Fibroblast of lung (primary cell): ENCODE measurements at regions not wholly inside any gene's neighbourhood (a gene's known extent, or its start where the extent isn't known, plus 50 kb on each side); places are given as distances from the start of the nearest gene placed in this dataset.

Source experiments
- DNase-seq, 2 donors: peaks; one replicate each; pipeline versions ENCODE4 v3.0.0 to v3.0.0-alpha.2; 2010; ENCODE audit warnings: low read depth in 2 of 2
- H2AFZ ChIP-seq: 2 replicates; pipeline ENCODE4 v1.5.1; 2012; ENCODE audit warnings: low read length, control low read depth, inconsistent platforms
- H3K27ac ChIP-seq: 2 replicates; pipeline ENCODE4 v1.5.1; 2011; ENCODE audit warnings: low read length, control low read depth; ENCODE audit not compliant: insufficient read depth
- H3K27me3 ChIP-seq: 2 replicates; pipeline ENCODE4 v1.5.1; 2011; ENCODE audit warnings: mild to moderate bottlenecking, low read length; ENCODE audit not compliant: control insufficient read depth, insufficient read depth
- H3K36me3 ChIP-seq: 2 replicates; pipeline ENCODE4 v1.5.1; 2011; ENCODE audit warnings: low read length; ENCODE audit not compliant: control insufficient read depth, insufficient read depth
- H3K4me1 ChIP-seq: 2 replicates; pipeline ENCODE4 v1.5.1; 2011; ENCODE audit warnings: low read length; ENCODE audit not compliant: control insufficient read depth, insufficient read depth; ENCODE audit errors: extremely low read depth
- H3K4me2 ChIP-seq: 2 replicates; pipeline ENCODE4 v1.5.1; 2011; ENCODE audit warnings: low read length, control low read depth; ENCODE audit not compliant: insufficient read depth; ENCODE audit errors: extremely low read depth
- H3K4me3 ChIP-seq, 4 experiments: fragments of 200-600 bp in 1 of 4; sonication (generic) in 1 of 4; replicated peaks in 1 of 4; 2 replicates each; pipeline ENCODE4 v1.5.1; 2011 to 2016; ENCODE audit warnings: low read length in 4 of 4, low read depth in 3 of 4, mild to moderate bottlenecking in 3 of 4, control low read depth in 2 of 4, inconsistent platforms in 1 of 4, mixed read lengths in 1 of 4; ENCODE audit not compliant: insufficient read depth in 1 of 4; ENCODE audit errors: control extremely low read depth in 1 of 4
- H3K79me2 ChIP-seq: 2 replicates; pipeline ENCODE4 v1.5.1; 2012; ENCODE audit warnings: mild to moderate bottlenecking, low read length, inconsistent platforms; ENCODE audit not compliant: control insufficient read depth, insufficient read depth
- H3K9ac ChIP-seq: 2 replicates; pipeline ENCODE4 v1.5.1; 2011; ENCODE audit warnings: mild to moderate bottlenecking, low read length, control low read depth; ENCODE audit not compliant: insufficient read depth
- H3K9me3 ChIP-seq: 2 replicates; pipeline ENCODE4 v1.5.1; 2012; ENCODE audit warnings: low read depth, low read length; ENCODE audit not compliant: control insufficient read depth, insufficient read depth
- H4K20me1 ChIP-seq: 2 replicates; pipeline ENCODE4 v1.5.1; 2011; ENCODE audit warnings: low read length; ENCODE audit not compliant: control insufficient read depth, insufficient read depth; ENCODE audit errors: extremely low read depth
- CTCF ChIP-seq, 2 donors: IDR thresholded peaks in 1 of 2; conservative IDR thresholded peaks in 1 of 2; 1 replicate in 1 of 2; 2 replicates in 1 of 2; pipeline ENCODE4 v1.5.1; 2011 to 2012; ENCODE audit warnings: low read length in 2 of 2, control low read depth in 1 of 2, inconsistent platforms in 1 of 2, low read depth in 1 of 2, mild to moderate bottlenecking in 1 of 2
- EZH2 ChIP-seq: IDR thresholded peaks from 2 replicates; pipeline ENCODE4 v1.5.1; 2012; ENCODE audit warnings: low read length, control low read depth, mild to moderate bottlenecking; ENCODE audit errors: missing control alignments

- H3K4me2 ChIP-seq, result no peak overlapping the region
- no peak overlapping the region for H3K27ac ChIP-seq
- no peaks in the 10 kb centered on the region for H3K79me2 ChIP-seq
- H2AFZ ChIP-seq, result no peak overlapping the region
- no peaks in the 10 kb centered on the region for H4K20me1 ChIP-seq
- no peaks in the 10 kb centered on the region for H3K27me3 ChIP-seq
- no peak for DNase-seq
- H3K4me1 ChIP-seq, result no peaks in the 10 kb centered on the region
- no peaks in the 10 kb centered on the region for H3K36me3 ChIP-seq
- H3K9ac ChIP-seq, result no peak overlapping the region
- no peaks in the 10 kb centered on the region for H3K9me3 ChIP-seq
- no peak overlapping the region for H3K4me3 ChIP-seq
- no peak for TF ChIP-seq EZH2
These were observed 1179.9 kb downstream of the ZPLD1 start for GRCh38 chr3:103614719-103615118.

GRCh38 chr3:103617961-103618360, 1183.1 kb downstream of the ZPLD1 start:
- H3K4me1 ChIP-seq, result no peaks in the 10 kb centered on the region

GRCh38 chr3:103624271-103624670, 1189.5 kb downstream of the ZPLD1 start:
- TF ChIP-seq CTCF (conservative IDR thresholded peaks at IDR 0.05 in 1 of 2, IDR thresholded peaks at IDR 0.05 in 1 of 2; ENCODE audit: low read depth in 1 of 2, low read length in 2 of 2) (no peak), EZH2 (no peak)
- no peaks in the 10 kb centered on the region for H3K36me3 ChIP-seq
- H3K4me1 ChIP-seq, result no peaks in the 10 kb centered on the region
- no peak for DNase-seq
- no peaks in the 10 kb centered on the region for H3K9me3 ChIP-seq
- no peaks in the 10 kb centered on the region for H3K79me2 ChIP-seq
- no peak overlapping the region for H3K4me3 ChIP-seq
- H3K27me3 ChIP-seq, result no peaks in the 10 kb centered on the region
- no peaks in the 10 kb centered on the region for H4K20me1 ChIP-seq
- H3K27ac ChIP-seq, result no peak overlapping the region
- no peak overlapping the region for H3K9ac ChIP-seq
- H2AFZ ChIP-seq, result no peak overlapping the region
- no peak overlapping the region for H3K4me2 ChIP-seq

More at GRCh38 chr3:103617961-103618360, 1183.1 kb downstream of the ZPLD1 start:
- Histone ChIP-seq H2AFZ (no peak overlapping the region), H3K27me3 (no peaks in the 10 kb centered on the region), H3K27ac (no peak overlapping the region), H3K4me2 (no peak overlapping the region), H3K4me3 (no peak overlapping the region), H4K20me1 (no peaks in the 10 kb centered on the region), H3K9ac (no peak overlapping the region), H3K9me3 (no peaks in the 10 kb centered on the region), H3K79me2 (no peaks in the 10 kb centered on the region), H3K36me3 (no peaks in the 10 kb centered on the region)
- no peak for TF ChIP-seq CTCF (conservative IDR thresholded peaks at IDR 0.05 in 1 of 2, IDR thresholded peaks at IDR 0.05 in 1 of 2; ENCODE audit: low read depth in 1 of 2, low read length in 2 of 2)
- TF ChIP-seq EZH2, result no peak
- DNase-seq, result no peak

DNA sequence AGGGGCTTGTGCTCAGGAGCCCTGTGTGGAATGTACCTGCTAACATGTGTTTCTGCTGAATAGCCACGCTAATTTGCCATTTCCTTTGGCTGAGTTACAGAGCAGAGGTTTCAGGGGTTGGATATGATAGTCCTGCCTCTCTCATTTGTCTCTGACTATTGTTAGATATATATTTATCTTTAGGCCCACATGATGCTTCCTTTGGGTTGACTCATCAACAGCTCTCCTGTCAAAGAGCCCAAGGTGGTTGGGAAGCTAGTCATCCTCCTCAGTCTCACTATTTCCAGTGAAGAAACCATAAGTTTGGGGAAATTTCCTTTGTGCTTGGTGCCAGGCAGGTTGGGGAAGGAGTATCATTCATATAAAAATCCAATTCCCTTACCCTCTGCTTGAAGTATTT, 1194.6 kb downstream of the ZPLD1 start:
- H3K27me3 ChIP-seq, result no peaks in the 10 kb centered on the region
- H3K79me2 ChIP-seq, result no peaks in the 10 kb centered on the region
- H3K4me1 ChIP-seq, result no peaks in the 10 kb centered on the region
- H2AFZ ChIP-seq, result no peak overlapping the region
- peak in 1 of 2 donors; percentile 13 for DNase-seq
- H3K4me3 ChIP-seq, result no peak overlapping the region
- no peaks in the 10 kb centered on the region for H4K20me1 ChIP-seq
- no peaks in the 10 kb centered on the region for H3K36me3 ChIP-seq
- H3K9me3 ChIP-seq, result no peaks in the 10 kb centered on the region
- no peak overlapping the region for H3K9ac ChIP-seq
- H3K4me2 ChIP-seq, result no peak overlapping the region
- TF ChIP-seq EZH2 (no peak), CTCF (conservative IDR thresholded peaks at IDR 0.05 in 1 of 2, IDR thresholded peaks at IDR 0.05 in 1 of 2; ENCODE audit: low read depth in 1 of 2, low read length in 2 of 2) (no peak)
- H3K27ac ChIP-seq, result no peak overlapping the region
